Liver (tissue), 7 donors: ENCODE measurements at regions not wholly inside any gene's neighbourhood (a gene's known extent, or its start where the extent isn't known, plus 50 kb on each side); places are given as distances from the start of the nearest gene placed in this dataset.
"Not testable (repeated sequence)": the region's sequence is repeated elsewhere in the genome, so short reads cannot be mapped to it uniquely, and the experiment has no call there.

Experiments
- DNase-seq: peaks from one replicate; pipeline ENCODE4 v3.0.0-alpha.2; 2017; ENCODE audit warnings: low spot score
- H3K27ac ChIP-seq, 2 donors: one replicate each; pipeline ENCODE4 v1.7.0; 2013; ENCODE audit warnings: inconsistent platforms in 2 of 2, low read length in 2 of 2, control low read depth in 1 of 2, low read depth in 1 of 2, mild to moderate bottlenecking in 1 of 2
- H3K27me3 ChIP-seq, 4 donors: one replicate each; pipeline versions ENCODE4 v1.6.1 to v1.7.0; 2013; ENCODE audit warnings: low read length in 3 of 4, inconsistent platforms in 1 of 4, mild to moderate bottlenecking in 1 of 4, moderate library complexity in 1 of 4; ENCODE audit not compliant: control insufficient read depth in 4 of 4, insufficient read depth in 4 of 4
- H3K36me3 ChIP-seq, 4 donors: one replicate each; pipeline versions ENCODE4 v1.6.1 to v1.7.0; 2013; ENCODE audit warnings: low read length in 3 of 4, mild to moderate bottlenecking in 3 of 4, low read depth in 1 of 4, moderate library complexity in 1 of 4; ENCODE audit not compliant: control insufficient read depth in 4 of 4, insufficient read depth in 3 of 4
- H3K4me1 ChIP-seq, 4 donors: one replicate each; pipeline versions ENCODE4 v1.6.1 to v1.7.0; 2013; ENCODE audit warnings: low read length in 3 of 4, mild to moderate bottlenecking in 3 of 4, moderate library complexity in 1 of 4; ENCODE audit not compliant: control insufficient read depth in 4 of 4, insufficient read depth in 4 of 4
- H3K4me3 ChIP-seq, 3 donors: one replicate each; pipeline versions ENCODE4 v1.6.1 to v1.7.0; 2013; ENCODE audit warnings: low read length in 3 of 3, control low read depth in 1 of 3, low read depth in 1 of 3, mild to moderate bottlenecking in 1 of 3
- H3K9ac ChIP-seq, 2 donors: one replicate each; pipeline ENCODE4 v1.7.0; 2013; ENCODE audit warnings: low read length in 2 of 2, mild to moderate bottlenecking in 2 of 2, moderate library complexity in 2 of 2, control low read depth in 1 of 2, low read depth in 1 of 2
- H3K9me3 ChIP-seq, 4 donors: one replicate each; pipeline versions ENCODE4 v1.6.1 to v1.7.0; 2013; ENCODE audit warnings: low read length in 3 of 4; ENCODE audit not compliant: control insufficient read depth in 4 of 4
- FOXA2 ChIP-seq: IDR thresholded peaks from 2 replicates; pipeline ENCODE4 v1.6.1; 2016; ENCODE audit warnings: antibody characterized with exemption
- JUND ChIP-seq, 2 donors: IDR thresholded peaks; 2 replicates each; pipeline ENCODE4 v1.6.1; 2016; ENCODE audit warnings: antibody characterized with exemption in 2 of 2
- NR2F2 ChIP-seq: IDR thresholded peaks from 2 replicates; pipeline ENCODE4 v1.6.1; 2016; ENCODE audit warnings: antibody characterized with exemption
- RXRA ChIP-seq, 2 donors: IDR thresholded peaks; 2 replicates each; pipeline ENCODE4 v1.6.1; 2017 to 2018; ENCODE audit warnings: antibody characterized with exemption in 2 of 2, mild to moderate bottlenecking in 1 of 2
- WGBS: extraction: QIAGEN DNeasy Blood & Tissue Kit; methylation state at CpG from one replicate; pipeline ENCODE4 v1.1.7; 2013; 5-methylcytosine and 5-hydroxymethylcytosine counted together
- donor health status: healthy.
- donor health status: healthy.
- donor health status: healthy.
- donor health status: healthy.

DNA sequence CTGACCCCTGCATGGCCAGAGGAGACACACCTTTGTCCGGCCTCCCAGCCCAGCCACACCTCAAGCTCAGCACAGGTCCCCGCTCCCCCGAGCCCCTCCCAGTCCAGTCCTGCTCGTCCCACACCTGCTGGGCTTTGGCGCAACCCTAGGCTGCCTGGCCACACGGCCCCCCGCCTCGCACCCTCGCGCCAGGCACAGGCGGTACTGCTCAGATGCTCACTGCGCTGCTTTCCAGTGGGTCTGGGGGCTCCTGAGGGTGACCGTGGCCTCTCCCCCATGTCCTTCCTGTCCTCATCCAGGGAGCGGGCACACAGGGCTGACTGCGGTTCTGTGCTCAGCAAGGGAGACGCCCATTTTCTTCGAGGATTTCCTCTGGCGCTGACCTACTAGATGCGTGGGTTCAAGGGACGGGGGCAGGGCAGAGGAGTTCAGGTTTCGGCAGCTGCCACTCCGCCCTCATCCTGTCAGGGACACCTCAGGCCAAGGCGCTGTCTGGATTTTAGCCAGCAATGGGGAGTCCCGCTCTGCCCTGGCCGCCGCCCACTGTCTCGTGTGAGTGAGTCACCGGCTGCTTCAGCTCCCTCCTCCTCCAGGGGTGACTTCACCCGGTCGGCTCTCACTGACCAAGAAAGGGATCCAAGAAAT, 118.0 kb upstream of the ZNF469 start:
- H3K4me1 ChIP-seq = peaks cover 0 to 3% (median 0%) of the 10 kb centered on the region in 4 donors
- 27% methylated on average over 30 of the region's 30 CpGs for WGBS
- DNase-seq = no peak
- TF ChIP-seq NR2F2 (peak; percentile 64), JUND (IDR thresholded peaks at IDR 0.05) (peak; percentile 61 to 69), RXRA (IDR thresholded peaks at IDR 0.05) (peak in 1 of 2 donors; percentile 21), FOXA2 (no peak)
- peak overlapping the region in 1 of 2 donors; percentile 35 for H3K27ac ChIP-seq
- no peaks in the 10 kb centered on the region for H3K9me3 ChIP-seq
- no peak overlapping the region for H3K9ac ChIP-seq
- no peak overlapping the region for H3K4me3 ChIP-seq
- no peaks in the 10 kb centered on the region for H3K36me3 ChIP-seq
- no peaks in the 10 kb centered on the region for H3K27me3 ChIP-seq

DNA sequence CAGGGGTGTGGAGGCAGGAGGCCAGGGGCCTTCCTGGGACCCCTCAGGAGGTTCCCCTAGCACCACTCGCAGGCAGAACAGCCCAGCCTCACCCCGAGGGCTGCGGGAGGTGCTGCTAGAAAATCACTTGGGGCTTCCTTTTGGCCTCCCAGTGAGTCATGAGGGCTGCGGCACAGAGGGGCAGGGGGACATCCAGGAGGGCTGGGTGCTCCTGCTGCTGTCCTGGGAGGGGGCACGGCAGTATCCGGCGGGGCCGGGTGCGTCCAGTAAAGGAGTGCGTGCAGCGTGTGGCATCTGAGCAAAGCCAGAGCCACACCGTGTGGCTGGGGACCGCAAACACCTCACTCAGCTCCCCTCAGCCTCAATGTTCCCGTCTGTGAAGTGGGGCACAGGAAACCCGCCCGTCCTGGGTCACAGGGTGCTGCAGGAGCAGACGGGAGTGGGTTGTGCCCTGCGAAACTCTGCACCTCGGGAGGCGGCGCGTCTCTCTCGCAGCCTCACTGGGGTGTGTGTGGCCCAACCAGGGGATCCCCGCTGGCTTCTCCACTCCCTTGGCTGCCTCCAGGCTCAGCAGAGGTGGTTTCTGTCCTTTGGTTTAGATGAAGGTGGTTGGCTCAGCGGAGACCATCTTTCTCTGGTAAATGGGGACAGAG, 117.3 kb upstream of the ZNF469 start:
- H3K27ac ChIP-seq = not testable (repeated sequence)

DNA sequence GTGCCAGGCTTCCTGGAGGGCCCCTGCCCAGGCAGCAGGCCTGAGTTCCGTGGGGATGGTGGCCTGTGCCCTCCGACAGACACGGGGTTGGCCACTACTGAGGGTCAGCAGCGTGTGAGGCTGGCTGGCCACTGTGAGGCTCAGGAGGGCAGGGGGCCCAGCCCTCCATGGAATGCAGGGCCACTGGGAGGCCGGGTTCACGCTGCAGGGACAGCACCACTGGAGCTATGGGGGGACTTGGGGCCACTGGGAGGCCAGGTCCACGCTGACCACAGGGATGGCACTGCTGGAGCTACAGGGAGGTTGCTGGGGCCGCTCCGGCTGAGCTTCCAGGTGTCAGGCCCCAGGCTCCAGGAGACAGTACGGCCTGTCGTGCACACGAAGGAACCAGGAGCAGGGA, 116.7 kb upstream of the ZNF469 start:
- H3K9me3 ChIP-seq, H3K27ac ChIP-seq, H3K9ac ChIP-seq, H3K36me3 ChIP-seq, DNase-seq, H3K27me3 ChIP-seq, H3K4me3 ChIP-seq, H3K4me1 ChIP-seq: not testable (repeated sequence)
- 72% methylated on average over 12 of the region's 12 CpGs for WGBS

More for the DNA sequence above, 117.3 kb upstream of the ZNF469 start:
- H3K9me3 ChIP-seq, H3K4me3 ChIP-seq, H3K9ac ChIP-seq, H3K4me1 ChIP-seq, H3K36me3 ChIP-seq, DNase-seq, H3K27me3 ChIP-seq: not testable (repeated sequence)
- 70% methylated on average over 22 of the region's 25 CpGs for WGBS

DNA sequence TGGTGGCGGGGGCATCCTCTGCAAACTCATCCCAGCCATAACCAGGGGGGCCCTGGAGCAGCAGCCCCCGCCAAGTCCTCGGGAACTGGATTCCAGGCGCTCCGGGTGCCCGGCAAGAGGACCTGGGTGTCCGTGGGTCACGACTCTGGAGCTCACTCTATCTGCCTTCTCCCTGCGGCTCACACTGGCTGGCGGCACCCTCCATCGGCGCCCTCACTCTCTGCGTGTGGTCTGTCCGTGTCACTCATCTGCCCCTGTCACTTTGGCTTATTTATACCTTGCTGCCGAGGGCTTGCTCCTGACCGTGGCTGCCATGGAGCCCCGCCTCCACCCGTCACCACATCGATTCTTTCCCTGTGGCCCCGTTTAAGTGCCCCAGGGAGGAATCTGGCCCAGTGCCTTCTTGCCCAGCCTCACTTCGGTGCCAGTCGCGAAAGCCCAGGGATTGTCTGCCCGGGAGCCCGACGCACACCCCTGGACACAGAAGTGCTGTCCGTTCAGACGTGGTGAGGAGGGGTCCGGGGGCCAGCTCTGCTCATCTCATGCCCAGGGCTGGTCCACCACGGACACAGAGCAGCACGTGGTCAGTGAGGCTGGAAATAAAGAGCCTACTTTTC, 115.7 kb upstream of the ZNF469 start:
- not testable (repeated sequence) for H3K36me3 ChIP-seq, H3K27ac ChIP-seq, DNase-seq, H3K9me3 ChIP-seq, H3K9ac ChIP-seq, H3K4me3 ChIP-seq, H3K4me1 ChIP-seq, H3K27me3 ChIP-seq
- 73% methylated on average over 31 of the region's 31 CpGs for WGBS

- not testable (repeated sequence) for H3K27me3 ChIP-seq, H3K4me3 ChIP-seq, H3K4me1 ChIP-seq, H3K27ac ChIP-seq, DNase-seq, H3K36me3 ChIP-seq, H3K9me3 ChIP-seq, H3K9ac ChIP-seq
- WGBS = 74% methylated on average over 20 of the region's 20 CpGs
These were observed 114.4 kb upstream of the ZNF469 start for GRCh38 chr16:88268186-88268970.

DNA sequence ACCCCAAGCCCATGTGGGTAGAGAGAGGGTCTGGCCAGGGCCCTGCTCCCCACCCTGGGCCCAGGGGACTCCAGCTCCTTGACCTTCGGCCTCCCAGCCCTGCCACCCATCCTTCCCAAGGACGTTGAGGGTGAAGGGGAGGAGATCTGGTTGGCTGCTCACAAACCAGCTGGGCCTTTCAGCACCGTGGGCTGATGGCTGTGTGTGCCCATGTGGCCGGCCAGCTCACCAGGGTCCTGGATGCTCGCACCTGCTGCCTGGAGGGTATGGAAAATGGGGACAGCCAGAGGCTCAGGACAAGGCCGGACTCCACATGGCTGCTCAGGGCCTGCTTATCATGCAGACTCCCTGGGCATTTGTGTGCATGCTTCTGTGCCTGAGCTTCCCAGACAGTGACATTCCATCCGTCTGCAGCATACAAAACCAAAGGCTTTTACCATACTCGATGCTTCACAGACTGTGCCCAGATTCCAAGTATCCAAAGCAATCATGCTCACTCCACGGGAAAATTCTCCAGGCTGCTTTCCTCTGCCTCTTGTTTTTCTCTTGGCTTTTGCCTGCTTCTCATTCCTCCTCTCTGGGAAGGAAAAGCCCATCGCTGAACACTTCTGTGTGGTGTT, 112.5 kb upstream of the ZNF469 start:
- not testable (repeated sequence) for H3K36me3 ChIP-seq, H3K4me3 ChIP-seq, H3K27me3 ChIP-seq, H3K4me1 ChIP-seq, H3K27ac ChIP-seq, H3K9me3 ChIP-seq, DNase-seq, H3K9ac ChIP-seq
- WGBS = 78% methylated on average over 10 of the region's 10 CpGs

DNA sequence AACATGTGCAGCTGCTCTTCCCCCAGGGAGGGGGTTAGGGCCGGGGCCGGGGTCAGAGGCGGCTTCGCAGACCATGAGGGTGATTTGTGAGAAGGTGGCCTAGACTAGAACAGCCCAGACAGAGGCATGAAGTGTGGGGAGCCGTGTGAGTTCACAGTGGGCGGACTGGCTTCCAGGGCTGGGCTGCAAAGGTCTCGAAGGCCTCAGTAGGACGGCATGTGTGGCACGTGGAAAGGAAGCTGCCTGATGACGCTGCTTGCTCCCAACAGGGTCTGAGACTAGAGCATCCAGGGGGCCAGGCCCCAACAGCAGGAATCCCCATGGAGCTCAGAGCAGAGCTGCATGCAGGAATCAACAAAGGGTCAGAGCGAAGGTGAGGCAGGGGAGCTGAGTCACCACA, 111.5 kb upstream of the ZNF469 start:
- H3K4me3 ChIP-seq, H3K27me3 ChIP-seq, H3K4me1 ChIP-seq, H3K9me3 ChIP-seq, H3K36me3 ChIP-seq, DNase-seq, H3K9ac ChIP-seq, H3K27ac ChIP-seq: not testable (repeated sequence)
- WGBS = 85% methylated on average over 11 of the region's 11 CpGs
